Colonic mucosa (tissue), 4 donors: ENCODE measurements at regions not wholly inside any gene's neighbourhood (a gene's known extent, or its start where the extent isn't known, plus 50 kb on each side); places are given as distances from the start of the nearest gene placed in this dataset.

ENCODE experiments used
- DNase-seq: peaks from one replicate; pipeline ENCODE4 v3.0.0-alpha.2; 2020
- H3K27ac ChIP-seq: fragments of 200-600 bp; one replicate; pipeline ENCODE4 v1.8.0; 2021
- H3K27me3 ChIP-seq: fragments of 200-600 bp; one replicate; pipeline ENCODE4 v1.8.0; 2021
- H3K36me3 ChIP-seq: fragments of 200-600 bp; one replicate; pipeline ENCODE4 v1.8.0; 2021
- H3K4me1 ChIP-seq: fragments of 200-600 bp; one replicate; pipeline ENCODE4 v1.8.0; 2021; ENCODE audit warnings: mild to moderate bottlenecking
- H3K4me3 ChIP-seq: fragments of 200-600 bp; one replicate; pipeline ENCODE4 v1.8.0; 2021
- H3K9ac ChIP-seq, 2 donors: one replicate each; pipeline ENCODE4 v1.7.0; 2013; ENCODE audit warnings: control low read depth in 2 of 2, low read depth in 2 of 2, low read length in 2 of 2
- H3K9me3 ChIP-seq: fragments of 200-600 bp; one replicate; pipeline ENCODE4 v1.8.0; 2021
- CTCF ChIP-seq: fragments of 200-600 bp; IDR thresholded peaks from one replicate; pipeline ENCODE4 v1.8.0; 2022; ENCODE audit warnings: antibody characterized with exemption, mild to moderate bottlenecking
- intact Hi-C: fragments of 100-400 bp; cut with DNase I; formaldehyde crosslinking; loops from one replicate; pipeline ENCODE4 v1.14.1; 2022
- donor health status: healthy.
- donor health status: DM: no; HTN: no; CAD: no.
- donor health status: DM: no; HTN: no; CAD: no.

- H3K9ac ChIP-seq = no peak overlapping the region
- intact Hi-C loops = no loop called here
Observed at GRCh38 chr7:84786073-84786472, 400.8 kb downstream of the SEMA3D start.

GRCh38 chr7:84784450-84784849 lies 402.4 kb downstream of the SEMA3D start:
- TF ChIP-seq CTCF = no peak
- H3K4me3 ChIP-seq = no peak overlapping the region
- H3K4me1 ChIP-seq = no peaks in the 10 kb centered on the region
- H3K36me3 ChIP-seq = no peaks in the 10 kb centered on the region
- no peaks in the 10 kb centered on the region for H3K9me3 ChIP-seq
- H3K27ac ChIP-seq = no peak overlapping the region
- intact Hi-C loops = no loop called here
- no peak overlapping the region for H3K9ac ChIP-seq
- DNase-seq = no peak
- no peaks in the 10 kb centered on the region for H3K27me3 ChIP-seq

More at GRCh38 chr7:84786073-84786472, 400.8 kb downstream of the SEMA3D start:
- H3K4me1 ChIP-seq = no peaks in the 10 kb centered on the region
- no peak overlapping the region for H3K27ac ChIP-seq
- no peaks in the 10 kb centered on the region for H3K36me3 ChIP-seq
- H3K27me3 ChIP-seq = no peaks in the 10 kb centered on the region
- no peaks in the 10 kb centered on the region for H3K9me3 ChIP-seq
- H3K4me3 ChIP-seq = no peak overlapping the region
- DNase-seq = no peak
- TF ChIP-seq CTCF = no peak

- Histone ChIP-seq H3K9ac (no peak overlapping the region), H3K4me1 (no peaks in the 10 kb centered on the region), H3K9me3 (no peaks in the 10 kb centered on the region), H3K36me3 (no peaks in the 10 kb centered on the region), H3K27ac (no peak overlapping the region), H3K4me3 (no peak overlapping the region), H3K27me3 (no peaks in the 10 kb centered on the region)
- no peak for DNase-seq
- intact Hi-C loops = no loop called here
- TF ChIP-seq CTCF = no peak
Observed at GRCh38 chr7:84783141-84783778, 403.6 kb downstream of the SEMA3D start.

- TF ChIP-seq CTCF = no peak
- Histone ChIP-seq H3K4me3 (no peak overlapping the region), H3K36me3 (no peaks in the 10 kb centered on the region), H3K9ac (no peak overlapping the region), H3K4me1 (no peaks in the 10 kb centered on the region), H3K27ac (no peak overlapping the region), H3K9me3 (no peaks in the 10 kb centered on the region), H3K27me3 (no peaks in the 10 kb centered on the region)
- DNase-seq = no peak
- intact Hi-C loops = no loop called here
Observed at GRCh38 chr7:84781838-84782237, 405.0 kb downstream of the SEMA3D start.

GRCh38 chr7:84780158-84781124 lies 406.4 kb downstream of the SEMA3D start:
- intact Hi-C loops = no loop called here
- no peak for DNase-seq
- no peak for TF ChIP-seq CTCF
- Histone ChIP-seq H3K9ac (no peak overlapping the region), H3K9me3 (no peaks in the 10 kb centered on the region), H3K4me3 (no peak overlapping the region), H3K4me1 (no peaks in the 10 kb centered on the region), H3K27ac (no peak overlapping the region), H3K36me3 (no peaks in the 10 kb centered on the region), H3K27me3 (no peaks in the 10 kb centered on the region)
